SK-N-SH (cell line): ENCODE measurements at regions not wholly inside any gene's neighbourhood (a gene's known extent, or its start where the extent isn't known, plus 50 kb on each side); places are given as distances from the start of the nearest gene placed in this dataset.

Experiments
- CTCF ChIA-PET: fragments of 300-600, 350-600 bp; formaldehyde crosslinking; extraction: SDS; loops from one replicate; lab custom pipeline; 2021; lab: Yijun Ruan, JAX
- POLR2A ChIA-PET: fragments of 350-600 bp; sonication (Branson Sonifier 250); formaldehyde crosslinking; extraction: SDS; loops from one replicate; lab custom pipeline; 2020; ENCODE audit warnings: antibody characterized with exemption, inconsistent platforms; lab: Yijun Ruan, JAX
- DNase-seq: peaks from one replicate; pipeline ENCODE4 v3.0.0; 2012
- H2AFZ ChIP-seq: fragments of 200-600 bp; sonication (generic); 2 replicates; pipeline ENCODE4 v1.8.1; 2016; ENCODE audit warnings: antibody characterized with exemption, mild to moderate bottlenecking, low read depth
- H3F3A ChIP-seq: fragments of 200-600 bp; sonication (generic); replicated peaks from 2 replicates; pipeline ENCODE3; 2016; ENCODE audit warnings: antibody characterized with exemption, mild to moderate bottlenecking; ENCODE audit not compliant: insufficient read depth
- H3K27ac ChIP-seq, 2 experiments: fragments of 200-500 bp in 1 of 2; fragments of 200-600 bp in 1 of 2; sonication (Bioruptor generic) in 1 of 2; sonication (generic), shearing (Covaris generic) in 1 of 2; 2 replicates each; pipeline versions ENCODE4 v1.5.1 to v1.6.1; 2014 to 2016; ENCODE audit warnings: low read depth in 2 of 2, inconsistent platforms in 1 of 2, low read length in 1 of 2, mild to moderate bottlenecking in 1 of 2, mixed read lengths in 1 of 2
- H3K27me3 ChIP-seq: fragments of 200-600 bp; sonication (generic), shearing (Covaris generic); 2 replicates; pipeline ENCODE4 v1.6.1; 2016; ENCODE audit warnings: mixed run types; ENCODE audit not compliant: insufficient read depth
- H3K36me3 ChIP-seq, 2 experiments: fragments of 200-500 bp in 1 of 2; fragments of 200-600 bp in 1 of 2; sonication (Bioruptor generic) in 1 of 2; sonication (generic) in 1 of 2; replicated peaks in 1 of 2; 2 replicates each; pipeline versions ENCODE3 to v1.5.1; 2014 to 2016; ENCODE audit warnings: low read length in 1 of 2, mild to moderate bottlenecking in 1 of 2; ENCODE audit not compliant: insufficient read depth in 2 of 2, control insufficient read depth in 1 of 2
- H3K4me1 ChIP-seq, 2 experiments: fragments of 200-500 bp in 1 of 2; fragments of 200-600 bp in 1 of 2; sonication (Bioruptor generic) in 1 of 2; sonication (generic), shearing (Covaris generic) in 1 of 2; 2 replicates each; pipeline versions ENCODE4 v1.5.1 to v1.6.1; 2014 to 2016; ENCODE audit warnings: low read depth in 1 of 2, low read length in 1 of 2, mixed run types in 1 of 2; ENCODE audit not compliant: insufficient read depth in 2 of 2, control insufficient read depth in 1 of 2
- H3K4me2 ChIP-seq: fragments of 200-600 bp; sonication (generic), shearing (Covaris generic); 2 replicates; pipeline ENCODE4 v1.6.1; 2017; ENCODE audit warnings: mixed run types
- H3K4me3 ChIP-seq, 2 experiments: fragments of 200-500 bp in 1 of 2; fragments of 200-600 bp in 1 of 2; sonication (Bioruptor generic) in 1 of 2; sonication (generic), shearing (Covaris generic) in 1 of 2; 2 replicates each; pipeline versions ENCODE4 v1.5.1 to v1.8.1; 2014 to 2016; ENCODE audit warnings: low read depth in 2 of 2, inconsistent platforms in 1 of 2, low read length in 1 of 2, mild to moderate bottlenecking in 1 of 2, mixed read lengths in 1 of 2, moderate library complexity in 1 of 2
- H3K79me2 ChIP-seq: fragments of 200-600 bp; sonication (generic); 2 replicates; pipeline ENCODE4 v1.8.1; 2017; ENCODE audit warnings: mild to moderate bottlenecking; ENCODE audit not compliant: insufficient read depth
- H3K9ac ChIP-seq: fragments of 200-600 bp; sonication (generic); 2 replicates; pipeline ENCODE4 v1.6.1; 2017; ENCODE audit warnings: mixed run types
- H3K9me2 ChIP-seq: fragments of 200-600 bp; sonication (generic); 2 replicates; pipeline ENCODE4 v1.6.1; 2017; ENCODE audit warnings: mixed run types
- H3K9me3 ChIP-seq: fragments of 200-600 bp; sonication (generic); 2 replicates; pipeline ENCODE4 v1.6.1; 2017; ENCODE audit warnings: mixed run types, mild to moderate bottlenecking, moderate library complexity
- H4K20me1 ChIP-seq: fragments of 200-600 bp; sonication (generic); 2 replicates; pipeline ENCODE4 v1.6.1; 2017; ENCODE audit warnings: mild to moderate bottlenecking, mixed run types; ENCODE audit not compliant: insufficient read depth
- CHD2 ChIP-seq: fragments of 150-350 bp; IDR thresholded peaks from 2 replicates; pipeline ENCODE4 v1.6.1; 2018; ENCODE audit warnings: low read length; ENCODE audit not compliant: partially characterized antibody
- ELF1 ChIP-seq: IDR thresholded peaks from 2 replicates; pipeline ENCODE4 v1.4.0; 2012
- GABPA ChIP-seq: IDR thresholded peaks from 2 replicates; pipeline ENCODE4 v1.4.0; 2012; ENCODE audit warnings: low read depth, mild to moderate bottlenecking
- GATA2 ChIP-seq: sonication (generic); formaldehyde crosslinking; IDR thresholded peaks from 2 replicates; pipeline ENCODE4 v1.5.0; 2020; ENCODE audit warnings: mild to moderate bottlenecking, missing genetic modification reagents
- IRF3 ChIP-seq: fragments of 150-350 bp; IDR thresholded peaks from 2 replicates; pipeline ENCODE4 v1.6.1; 2016; ENCODE audit warnings: mild to moderate bottlenecking, low read depth, low read length
- JUND ChIP-seq: IDR thresholded peaks from 2 replicates; pipeline ENCODE4 v1.4.0; 2012
- MXI1 ChIP-seq: IDR thresholded peaks from 2 replicates; pipeline ENCODE4 v1.6.1; 2012; ENCODE audit warnings: mild to moderate bottlenecking, low read depth, low read length, improper control_type of control experiment
- NFIC ChIP-seq: IDR thresholded peaks from 2 replicates; pipeline ENCODE4 v1.4.0; 2012; ENCODE audit warnings: borderline replicate concordance
- PBX3 ChIP-seq: IDR thresholded peaks from 2 replicates; pipeline ENCODE4; 2012
- POLR2AphosphoS5 ChIP-seq: IDR thresholded peaks from 2 replicates; pipeline ENCODE4 v1.6.1; 2012; ENCODE audit warnings: low read depth, low read length
- RAD21 ChIP-seq: IDR thresholded peaks from 2 replicates; pipeline ENCODE4 v1.6.1; 2012; ENCODE audit warnings: mild to moderate bottlenecking, low read length
- RCOR1 ChIP-seq: fragments of 150-350 bp; IDR thresholded peaks from 2 replicates; pipeline ENCODE4 v1.6.1; 2017; ENCODE audit warnings: antibody characterized with exemption, low read length
- REST ChIP-seq: IDR thresholded peaks from 2 replicates; pipeline ENCODE4 v1.6.1; 2012; ENCODE audit warnings: mild to moderate bottlenecking, low read depth, low read length, moderate library complexity
- SIN3A ChIP-seq: IDR thresholded peaks from 2 replicates; pipeline ENCODE4 v1.6.1; 2012; ENCODE audit warnings: low read depth, mild to moderate bottlenecking, low read length, moderate library complexity, borderline replicate concordance
- SMC3 ChIP-seq: IDR thresholded peaks from 2 replicates; pipeline ENCODE4 v1.6.1; 2012; ENCODE audit warnings: low read depth, low read length, improper control_type of control experiment
- TAF1 ChIP-seq: IDR thresholded peaks from 2 replicates; pipeline ENCODE4 v1.6.1; 2012; ENCODE audit warnings: low read depth, mild to moderate bottlenecking, low read length, moderate library complexity, borderline replicate concordance
- USF2 ChIP-seq: fragments of 150-350 bp; IDR thresholded peaks from 2 replicates; pipeline ENCODE4 v1.6.1; 2017; ENCODE audit warnings: antibody characterized with exemption, low read length, low read depth, borderline replicate concordance
- WGBS: methylation state at CpG from one replicate; pipeline ENCODE4 v1.1.6; 2017; ENCODE audit warnings: low lambda C conversion rate; 5-methylcytosine and 5-hydroxymethylcytosine counted together

- H3K36me3 ChIP-seq: no peaks in the 10 kb centered on the region
- no peaks in the 10 kb centered on the region for H4K20me1 ChIP-seq
- H3K79me2 ChIP-seq: no peaks in the 10 kb centered on the region
- ChIA-PET CTCF (interaction anchor here (1.4 to 3.6 kb wide), 6 partner anchors 14 to 317 kb away, joined by 3 to 16 read pairs (median 6); no protein-coding TSS in a partner anchor), POLR2A (no interaction called here)
- WGBS: 48% methylated on average over 5 of the region's 5 CpGs
- no peak overlapping the region for H3K27ac ChIP-seq
- no peaks in the 10 kb centered on the region for H3K9me2 ChIP-seq
- H3K4me3 ChIP-seq: no peak overlapping the region
- H3K4me1 ChIP-seq: peaks cover 0 to 5% of the 10 kb centered on the region in 2 experiments; a peak in 1 of 4 replicates
- H3K27me3 ChIP-seq: no peaks in the 10 kb centered on the region
- H2AFZ ChIP-seq: no peak overlapping the region
- H3K9me3 ChIP-seq: peaks cover 9% of the 10 kb centered on the region; the same call in 1 of the 2 replicates
- H3F3A ChIP-seq: no peaks in the 10 kb centered on the region
- TF ChIP-seq GATA2 (CRISPR knock-in tag): no peak
- TF ChIP-seq GABPA: no peak
- no peak for TF ChIP-seq MXI1
- H3K4me2 ChIP-seq: no peak overlapping the region
- no peak overlapping the region for H3K9ac ChIP-seq
- DNase-seq: no peak
These were observed 445.2 kb upstream of the NFE2L3 start for GRCh38 chr7:25706764-25707163.

- no peaks in the 10 kb centered on the region for H4K20me1 ChIP-seq
- no peak overlapping the region for H3K4me2 ChIP-seq
- WGBS: 9% methylated on average over 9 of the region's 9 CpGs
- no peak overlapping the region for H2AFZ ChIP-seq
- CTCF ChIA-PET: interaction anchor here (1.0 to 3.6 kb wide), 8 partner anchors 15 to 448 kb away, joined by 3 to 16 read pairs (median 5); no protein-coding TSS in a partner anchor
- POLR2A ChIA-PET: interaction anchor here (1.3 kb wide), 1 partner anchor 14 kb away, joined by 3 read pairs; no protein-coding TSS in a partner anchor
- H3K9me3 ChIP-seq: peaks cover 15% of the 10 kb centered on the region; the same call in 1 of the 2 replicates
- no peak overlapping the region for H3K4me3 ChIP-seq
- no peaks in the 10 kb centered on the region for H3K27me3 ChIP-seq
- H3K27ac ChIP-seq: no peak overlapping the region
- H3K9me2 ChIP-seq: no peaks in the 10 kb centered on the region
- H3K36me3 ChIP-seq: no peaks in the 10 kb centered on the region
- H3K4me1 ChIP-seq: peaks cover 0 to 5% of the 10 kb centered on the region in 2 experiments; a peak in 1 of 4 replicates
- H3K9ac ChIP-seq: no peak overlapping the region
- no peaks in the 10 kb centered on the region for H3F3A ChIP-seq
- DNase-seq: peak; percentile 53
- no peaks in the 10 kb centered on the region for H3K79me2 ChIP-seq
- TF ChIP-seq GATA2 (CRISPR knock-in tag) (peak; percentile 69), RCOR1 (peak; percentile 80), SMC3 (no peak), CHD2 (peak; percentile 41), REST (no peak), RAD21 (peak; percentile 11; the same call in 1 of the 2 replicates), NFIC (no peak), PBX3 (no peak), TAF1 (no peak), IRF3 (no peak), JUND (no peak), ELF1 (no peak), POLR2AphosphoS5 (no peak), GABPA (no peak), USF2 (no peak), SIN3A (no peak)
These were observed 444.0 kb upstream of the NFE2L3 start for GRCh38 chr7:25707768-25708620.
